Upper lobe of left lung (tissue), 4 donors: ENCODE measurements at regions not wholly inside any gene's neighbourhood (a gene's known extent, or its start where the extent isn't known, plus 50 kb on each side); places are given as distances from the start of the nearest gene placed in this dataset.

ENCODE experiments used
- POLR2A ChIP-seq, 4 donors: fragments of 450-650 bp; IDR thresholded peaks; one replicate each; pipeline ENCODE4 v1.5.1; 2016 to 2017; ENCODE audit warnings: antibody characterized with exemption in 4 of 4, mild to moderate bottlenecking in 2 of 4
- POLR2AphosphoS5 ChIP-seq, 2 donors: sonication (generic); formaldehyde crosslinking; IDR thresholded peaks; one replicate each; pipeline ENCODE4 v1.5.1; 2017; ENCODE audit warnings: antibody characterized with exemption in 2 of 2
- TF ChIP-seq, protein P1 (sequence below), 6 experiments: fragments of 450-650 bp in 4 of 6; fragments of 200-600 bp in 2 of 6; sonication (generic) in 2 of 6; IDR thresholded peaks; one replicate each; pipeline ENCODE4 v1.5.1; 2016 to 2019; ENCODE audit warnings: antibody characterized with exemption in 6 of 6

DNA sequence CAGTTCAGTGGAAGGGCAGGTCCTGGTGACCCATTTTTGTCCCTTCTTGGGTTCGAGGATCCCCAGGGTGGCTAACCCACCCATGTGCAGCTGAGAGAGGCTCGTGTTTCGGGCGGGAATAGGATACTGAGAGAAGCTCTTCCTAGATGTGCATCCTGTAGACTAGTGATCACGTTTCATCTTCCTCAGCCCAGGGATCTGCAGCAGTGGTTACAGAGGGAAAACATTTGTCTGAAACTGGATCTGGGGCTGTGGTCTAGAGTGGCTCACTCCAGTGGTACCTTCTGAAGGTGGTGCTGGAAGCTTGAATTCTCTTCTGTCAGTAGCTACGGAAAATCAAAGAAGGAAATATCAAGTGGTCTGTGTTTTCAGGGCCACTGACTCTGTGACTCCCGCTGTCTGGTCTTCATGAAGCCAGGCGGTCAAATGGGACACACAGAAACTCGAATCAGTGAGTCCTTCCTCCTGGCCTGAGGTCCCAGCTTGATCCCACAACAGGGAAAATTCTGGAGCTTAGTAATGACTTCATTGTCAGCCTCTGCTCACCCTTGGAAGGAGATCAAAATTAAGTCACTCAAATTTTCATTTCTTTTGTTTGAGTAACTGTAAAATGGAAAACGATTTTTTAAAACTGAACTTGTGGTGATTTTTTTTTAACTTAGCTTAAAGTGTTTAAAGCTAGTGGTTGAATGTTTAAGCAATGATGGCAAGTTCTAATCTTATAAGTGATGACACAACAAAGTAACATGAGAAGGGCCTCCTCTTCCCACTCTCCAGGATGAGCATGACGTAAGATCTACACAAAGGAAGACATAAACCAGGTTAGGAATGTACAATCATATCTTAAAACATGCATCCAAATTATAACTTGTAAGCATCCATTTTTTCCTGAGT is 469.3 kb upstream of the KLF6 start:
- TF ChIP-seq, protein P1, sequence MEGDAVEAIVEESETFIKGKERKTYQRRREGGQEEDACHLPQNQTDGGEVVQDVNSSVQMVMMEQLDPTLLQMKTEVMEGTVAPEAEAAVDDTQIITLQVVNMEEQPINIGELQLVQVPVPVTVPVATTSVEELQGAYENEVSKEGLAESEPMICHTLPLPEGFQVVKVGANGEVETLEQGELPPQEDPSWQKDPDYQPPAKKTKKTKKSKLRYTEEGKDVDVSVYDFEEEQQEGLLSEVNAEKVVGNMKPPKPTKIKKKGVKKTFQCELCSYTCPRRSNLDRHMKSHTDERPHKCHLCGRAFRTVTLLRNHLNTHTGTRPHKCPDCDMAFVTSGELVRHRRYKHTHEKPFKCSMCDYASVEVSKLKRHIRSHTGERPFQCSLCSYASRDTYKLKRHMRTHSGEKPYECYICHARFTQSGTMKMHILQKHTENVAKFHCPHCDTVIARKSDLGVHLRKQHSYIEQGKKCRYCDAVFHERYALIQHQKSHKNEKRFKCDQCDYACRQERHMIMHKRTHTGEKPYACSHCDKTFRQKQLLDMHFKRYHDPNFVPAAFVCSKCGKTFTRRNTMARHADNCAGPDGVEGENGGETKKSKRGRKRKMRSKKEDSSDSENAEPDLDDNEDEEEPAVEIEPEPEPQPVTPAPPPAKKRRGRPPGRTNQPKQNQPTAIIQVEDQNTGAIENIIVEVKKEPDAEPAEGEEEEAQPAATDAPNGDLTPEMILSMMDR (IDR thresholded peaks at IDR 0.05) = no peak
- TF ChIP-seq POLR2AphosphoS5 (IDR thresholded peaks at IDR 0.05) = no peak
- no peak for TF ChIP-seq POLR2A (IDR thresholded peaks at IDR 0.05)
